Spleen (tissue), 7 donors: ENCODE measurements at regions not wholly inside any gene's neighbourhood (a gene's known extent, or its start where the extent isn't known, plus 50 kb on each side); places are given as distances from the start of the nearest gene placed in this dataset.

Experiments
- POLR2A ChIP-seq, 3 donors: fragments of 450-650 bp; IDR thresholded peaks; one replicate each; pipeline ENCODE4 v1.5.1; 2017; ENCODE audit warnings: antibody characterized with exemption in 3 of 3, mild to moderate bottlenecking in 1 of 3
- POLR2AphosphoS5 ChIP-seq, 3 donors: sonication (generic); formaldehyde crosslinking; IDR thresholded peaks; one replicate each; pipeline ENCODE4 v1.5.1; 2017; ENCODE audit warnings: antibody characterized with exemption in 3 of 3
- TF ChIP-seq, protein P1 (sequence below), 11 experiments: fragments of 200-600 bp in 7 of 11; fragments of 450-650 bp in 4 of 11; sonication (generic) in 4 of 11; IDR thresholded peaks in 8 of 11; conservative IDR thresholded peaks in 3 of 11; 1 replicate in 7 of 11; 2 replicates in 4 of 11; pipeline versions ENCODE4 v1.4.0 to v1.8.0; 2016 to 2021; ENCODE audit warnings: antibody characterized with exemption in 11 of 11, inconsistent platforms in 4 of 11, mild to moderate bottlenecking in 1 of 11
- donor health status: DM: no; HTN: no; CAD: no; lungs with moderate emphysema.
- donor health status: DM: no; HTN: no; CAD: no.
- donor health status: DM: no; HTN: no; CAD: no.

DNA sequence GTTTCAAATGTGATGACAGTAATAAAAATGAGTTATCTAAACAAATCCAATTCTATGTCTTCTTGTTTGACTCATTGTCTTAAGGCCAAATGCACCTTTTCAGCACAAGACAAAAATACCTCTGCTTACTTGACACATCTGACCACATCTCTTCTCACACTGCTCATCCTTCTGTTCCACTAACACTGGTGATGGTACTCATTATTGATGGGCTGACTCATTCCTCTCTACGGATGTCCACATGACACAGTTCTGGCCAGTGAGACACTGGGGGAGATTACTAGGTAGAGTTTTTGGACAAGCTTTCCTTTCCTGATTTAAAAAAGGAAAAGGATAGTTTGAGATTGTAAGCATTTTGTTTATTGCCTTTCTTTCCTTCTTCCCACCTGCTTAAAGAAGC lies 410.6 kb upstream of the THRB start:
- TF ChIP-seq POLR2AphosphoS5 (IDR thresholded peaks at IDR 0.05) (no peak), POLR2A (IDR thresholded peaks at IDR 0.05) (no peak)
- TF ChIP-seq, protein P1, sequence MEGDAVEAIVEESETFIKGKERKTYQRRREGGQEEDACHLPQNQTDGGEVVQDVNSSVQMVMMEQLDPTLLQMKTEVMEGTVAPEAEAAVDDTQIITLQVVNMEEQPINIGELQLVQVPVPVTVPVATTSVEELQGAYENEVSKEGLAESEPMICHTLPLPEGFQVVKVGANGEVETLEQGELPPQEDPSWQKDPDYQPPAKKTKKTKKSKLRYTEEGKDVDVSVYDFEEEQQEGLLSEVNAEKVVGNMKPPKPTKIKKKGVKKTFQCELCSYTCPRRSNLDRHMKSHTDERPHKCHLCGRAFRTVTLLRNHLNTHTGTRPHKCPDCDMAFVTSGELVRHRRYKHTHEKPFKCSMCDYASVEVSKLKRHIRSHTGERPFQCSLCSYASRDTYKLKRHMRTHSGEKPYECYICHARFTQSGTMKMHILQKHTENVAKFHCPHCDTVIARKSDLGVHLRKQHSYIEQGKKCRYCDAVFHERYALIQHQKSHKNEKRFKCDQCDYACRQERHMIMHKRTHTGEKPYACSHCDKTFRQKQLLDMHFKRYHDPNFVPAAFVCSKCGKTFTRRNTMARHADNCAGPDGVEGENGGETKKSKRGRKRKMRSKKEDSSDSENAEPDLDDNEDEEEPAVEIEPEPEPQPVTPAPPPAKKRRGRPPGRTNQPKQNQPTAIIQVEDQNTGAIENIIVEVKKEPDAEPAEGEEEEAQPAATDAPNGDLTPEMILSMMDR (IDR thresholded peaks at IDR 0.05 in 8 of 11, conservative IDR thresholded peaks at IDR 0.05 in 3 of 11): no peak
